Common myeloid progenitor, CD34-positive (primary cell): ENCODE measurements at regions not wholly inside any gene's neighbourhood (a gene's known extent, or its start where the extent isn't known, plus 50 kb on each side); places are given as distances from the start of the nearest gene placed in this dataset.

ENCODE experiments used
- CTCF ChIA-PET: fragments of 350-600 bp; sonication (Branson Sonifier 250); formaldehyde crosslinking; loops from one replicate; lab custom pipeline; 2021; ENCODE audit warnings: antibody characterized with exemption; lab: Charles Lee
- POLR2A ChIA-PET: fragments of 350-600 bp; sonication (Branson Sonifier 250); formaldehyde crosslinking; loops from one replicate; lab custom pipeline; 2021; ENCODE audit warnings: antibody characterized with exemption; lab: Charles Lee
- DNase-seq, 3 donors: peaks; one replicate each; pipeline versions ENCODE4 v3.0.0 to v3.0.0-alpha.2; 2013
- H3K27ac ChIP-seq, 2 experiments: 1 replicate in 1 of 2; 2 replicates in 1 of 2; pipeline ENCODE4 v1.7.0; 2013; ENCODE audit warnings: inconsistent platforms in 2 of 2, low read length in 2 of 2, mild to moderate bottlenecking in 2 of 2, low read depth in 1 of 2, moderate library complexity in 1 of 2; ENCODE audit not compliant: severe bottlenecking in 2 of 2, insufficient read depth in 1 of 2, poor library complexity in 1 of 2
- H3K27me3 ChIP-seq, 5 experiments: replicated peaks in 2 of 5; 1 replicate in 3 of 5; 2 replicates in 2 of 5; pipeline versions ENCODE4 v1.6.1 to v1.7.0; 2013; ENCODE audit warnings: low read length in 4 of 5, mild to moderate bottlenecking in 2 of 5, moderate library complexity in 2 of 5, inconsistent platforms in 1 of 5; ENCODE audit not compliant: insufficient read depth in 5 of 5, control insufficient read depth in 4 of 5
- H3K36me3 ChIP-seq, 4 experiments: 1 replicate in 2 of 4; 2 replicates in 2 of 4; pipeline versions ENCODE4 v1.6.1 to v1.7.0; 2013; ENCODE audit warnings: low read length in 3 of 4, control low read depth in 1 of 4, mild to moderate bottlenecking in 1 of 4; ENCODE audit not compliant: control insufficient read depth in 4 of 4, insufficient read depth in 4 of 4
- H3K4me1 ChIP-seq, 4 experiments: 1 replicate in 3 of 4; 2 replicates in 1 of 4; pipeline versions ENCODE4 v1.6.1 to v1.7.1; 2013; ENCODE audit warnings: low read length in 3 of 4, mild to moderate bottlenecking in 3 of 4, control low read depth in 1 of 4, inconsistent platforms in 1 of 4, moderate library complexity in 1 of 4; ENCODE audit not compliant: control insufficient read depth in 4 of 4, insufficient read depth in 4 of 4; ENCODE audit errors: control extremely low read depth in 1 of 4
- H3K4me3 ChIP-seq, 7 experiments: 1 replicate in 4 of 7; 2 replicates in 3 of 7; pipeline versions ENCODE4 v1.5.1 to v1.7.0; 2013; ENCODE audit warnings: mild to moderate bottlenecking in 7 of 7, low read length in 6 of 7, moderate library complexity in 6 of 7, inconsistent platforms in 2 of 7, low read depth in 2 of 7, control low read depth in 1 of 7; ENCODE audit not compliant: insufficient read depth in 4 of 7, control insufficient read depth in 1 of 7; ENCODE audit errors: extremely low read depth in 1 of 7
- H3K9me3 ChIP-seq, 5 experiments: 1 replicate in 4 of 5; 2 replicates in 1 of 5; pipeline versions ENCODE4 v1.6.1 to v1.7.1; 2013; ENCODE audit warnings: low read length in 4 of 5, mild to moderate bottlenecking in 2 of 5, inconsistent platforms in 1 of 5, low read depth in 1 of 5, moderate library complexity in 1 of 5; ENCODE audit not compliant: control insufficient read depth in 4 of 5, insufficient read depth in 2 of 5; ENCODE audit errors: control extremely low read depth in 1 of 5
- whole genome bisulfite sequencing: methylation state at CpG from one replicate; pipeline ENCODE4 v1.1.5; 2013; ENCODE audit not compliant: insufficient coverage; 5-methylcytosine and 5-hydroxymethylcytosine counted together

- CTCF ChIA-PET: interaction anchor here (1.4 kb wide), 1 partner anchor 9 kb away, joined by 3 read pairs; no protein-coding TSS in a partner anchor
These were observed 866.3 kb upstream of the KLHL29 start for GRCh38 chr2:22518641-22519040.

GRCh38 chr2:22520369-22521288 lies 864.4 kb upstream of the KLHL29 start:
- Histone ChIP-seq H3K9me3 (no peaks in the 10 kb centered on the region), H3K27ac (no peak overlapping the region), H3K27me3 (no peaks in the 10 kb centered on the region), H3K4me1 (no peaks in the 10 kb centered on the region), H3K4me3 (no peak overlapping the region), H3K36me3 (no peaks in the 10 kb centered on the region)
- CTCF ChIA-PET: no interaction called here
- 83% methylated on average over 8 of the region's 8 CpGs for WGBS
- no peak for DNase-seq
- POLR2A ChIA-PET: no interaction called here

More at GRCh38 chr2:22518641-22519040, 866.3 kb upstream of the KLHL29 start:
- Histone ChIP-seq H3K4me1 (no peaks in the 10 kb centered on the region), H3K4me3 (no peak overlapping the region), H3K36me3 (no peaks in the 10 kb centered on the region), H3K27ac (no peak overlapping the region), H3K27me3 (no peaks in the 10 kb centered on the region), H3K9me3 (no peaks in the 10 kb centered on the region)
- POLR2A ChIA-PET: no interaction called here
- no peak for DNase-seq

- no peak overlapping the region for H3K27ac ChIP-seq
- ChIA-PET CTCF (no interaction called here), POLR2A (no interaction called here)
- no peaks in the 10 kb centered on the region for H3K36me3 ChIP-seq
- no peak overlapping the region for H3K4me3 ChIP-seq
- no peaks in the 10 kb centered on the region for H3K27me3 ChIP-seq
- no peaks in the 10 kb centered on the region for H3K4me1 ChIP-seq
- no peak for DNase-seq
- no peaks in the 10 kb centered on the region for H3K9me3 ChIP-seq
These were observed 863.4 kb upstream of the KLHL29 start for GRCh38 chr2:22521620-22522019.

- Histone ChIP-seq H3K4me3 (no peak overlapping the region), H3K36me3 (no peaks in the 10 kb centered on the region), H3K4me1 (no peaks in the 10 kb centered on the region), H3K27ac (no peak overlapping the region), H3K27me3 (no peaks in the 10 kb centered on the region), H3K9me3 (no peaks in the 10 kb centered on the region)
- DNase-seq: no peak
- ChIA-PET CTCF (no interaction called here), POLR2A (no interaction called here)
These were observed 859.3 kb upstream of the KLHL29 start for GRCh38 chr2:22525681-22526080.

- Histone ChIP-seq H3K36me3 (no peaks in the 10 kb centered on the region), H3K4me3 (no peak overlapping the region), H3K27me3 (no peaks in the 10 kb centered on the region), H3K27ac (no peak overlapping the region), H3K9me3 (no peaks in the 10 kb centered on the region), H3K4me1 (no peaks in the 10 kb centered on the region)
- DNase-seq: no peak
- ChIA-PET CTCF (no interaction called here), POLR2A (no interaction called here)
- WGBS: 92% methylated on average over 4 of the region's 4 CpGs
These were observed 854.8 kb upstream of the KLHL29 start for GRCh38 chr2:22530131-22530530.

GRCh38 chr2:22536133-22536532 lies 848.8 kb upstream of the KLHL29 start:
- Histone ChIP-seq H3K27me3 (no peaks in the 10 kb centered on the region), H3K27ac (no peak overlapping the region), H3K9me3 (no peaks in the 10 kb centered on the region), H3K4me1 (no peaks in the 10 kb centered on the region), H3K4me3 (no peak overlapping the region), H3K36me3 (no peaks in the 10 kb centered on the region)
- no CpG with 5 or more reads among the region's 2 CpGs for WGBS
- CTCF ChIA-PET: no interaction called here
- POLR2A ChIA-PET: no interaction called here
- DNase-seq: no peak

- no peaks in the 10 kb centered on the region for H3K9me3 ChIP-seq
- H3K27ac ChIP-seq: no peak overlapping the region
- ChIA-PET POLR2A (no interaction called here), CTCF (no interaction called here)
- H3K27me3 ChIP-seq: no peaks in the 10 kb centered on the region
- DNase-seq: no peak
- H3K4me1 ChIP-seq: no peaks in the 10 kb centered on the region
- H3K36me3 ChIP-seq: no peaks in the 10 kb centered on the region
- no CpG with 5 or more reads among the region's 1 CpG for WGBS
- no peak overlapping the region for H3K4me3 ChIP-seq
These were observed 830.5 kb upstream of the KLHL29 start for GRCh38 chr2:22554453-22554852.
